AG04449 (cell line): ENCODE measurements at regions not wholly inside any gene's neighbourhood (a gene's known extent, or its start where the extent isn't known, plus 50 kb on each side); places are given as distances from the start of the nearest gene placed in this dataset.

Source experiments
- CTCF ChIA-PET: fragments of 350-600 bp; formaldehyde crosslinking; extraction: SDS; loops from one replicate; lab custom pipeline; 2021; ENCODE audit warnings: antibody characterized with exemption; lab: Yijun Ruan, JAX
- POLR2A ChIA-PET: fragments of 400-600, 350-600 bp; formaldehyde crosslinking; extraction: SDS; loops from one replicate; lab custom pipeline; 2020; ENCODE audit warnings: antibody characterized with exemption, inconsistent platforms; lab: Yijun Ruan, JAX
- DNase-seq: peaks from one replicate; pipeline ENCODE4 v3.0.0-alpha.2; 2010; ENCODE audit warnings: low read depth, low spot score
- H3K4me3 ChIP-seq: 2 replicates; pipeline ENCODE4 v1.5.1; 2011; ENCODE audit warnings: low read depth, mild to moderate bottlenecking, control low read depth, low read length
- CTCF ChIP-seq: IDR thresholded peaks from one replicate; pipeline ENCODE4 v1.5.1; 2011; ENCODE audit warnings: mild to moderate bottlenecking, moderate library complexity, low read length, control low read depth, inconsistent platforms; ENCODE audit not compliant: insufficient read depth; ENCODE audit errors: missing control alignments

GRCh38 chr17:55629995-55630394 lies 92.7 kb downstream of the TMEM100 start:
- no peak for DNase-seq
- ChIA-PET CTCF (interaction anchor here (1.2 kb wide), 1 partner anchor 11 kb away, joined by 9 read pairs; no protein-coding TSS in a partner anchor), POLR2A (no interaction called here)
- H3K4me3 ChIP-seq, result no peak overlapping the region
- no peak for TF ChIP-seq CTCF

- no peak overlapping the region for H3K4me3 ChIP-seq
- CTCF ChIA-PET, result interaction anchor here (1.2 kb wide), 1 partner anchor 99 kb away, joined by 3 read pairs; no protein-coding TSS in a partner anchor
- no peak for DNase-seq
- POLR2A ChIA-PET, result no interaction called here
- TF ChIP-seq CTCF, result no peak
Measured at GRCh38 chr17:55625521-55625920, 97.1 kb downstream of the TMEM100 start.

- no peak for DNase-seq
- ChIA-PET CTCF (interaction anchor here (1.2 to 2.8 kb wide), 4 partner anchors 10 to 99 kb away, joined by 3 to 11 read pairs (median 4); no protein-coding TSS in a partner anchor), POLR2A (no interaction called here)
- TF ChIP-seq CTCF, result no peak
- no peak overlapping the region for H3K4me3 ChIP-seq
Measured at GRCh38 chr17:55624772-55625433, 97.8 kb downstream of the TMEM100 start.

- TF ChIP-seq CTCF, result no peak
- POLR2A ChIA-PET, result no interaction called here
- no peak overlapping the region for H3K4me3 ChIP-seq
- DNase-seq, result no peak
- CTCF ChIA-PET, result interaction anchor here (2.0 to 2.8 kb wide), 2 partner anchors 19 to 20 kb away, joined by 6 to 11 read pairs; no protein-coding TSS in a partner anchor
Measured at GRCh38 chr17:55622547-55622946, 100.1 kb downstream of the TMEM100 start.

- POLR2A ChIA-PET, result no interaction called here
- no peak overlapping the region for H3K4me3 ChIP-seq
- CTCF ChIA-PET, result no interaction called here
- DNase-seq, result no peak
- TF ChIP-seq CTCF, result no peak
Measured at GRCh38 chr17:55620945-55621344, 101.7 kb downstream of the TMEM100 start.

GRCh38 chr17:55620023-55620422 lies 102.6 kb downstream of the TMEM100 start:
- CTCF ChIA-PET, result interaction anchor here (1.0 to 2.1 kb wide), 2 partner anchors 21 to 93 kb away, joined by 3 to 7 read pairs; no protein-coding TSS in a partner anchor
- H3K4me3 ChIP-seq, result no peak overlapping the region
- POLR2A ChIA-PET, result no interaction called here
- no peak for DNase-seq
- no peak for TF ChIP-seq CTCF
